ENCODE measurements at regions not wholly inside any gene's neighbourhood (a gene's known extent, or its start where the extent isn't known, plus 50 kb on each side); places are given as distances from the start of the nearest gene placed in this dataset.

GRCh38 chr10:22875581-22875980 lies 52.3 kb upstream of the ARMC3 start:
- no peaks in the 10 kb centered on the region for H3K9me3 ChIP-seq
- H3K4me2 ChIP-seq = no peak overlapping the region
- ChIA-PET CTCF (no interaction called here), POLR2A (no interaction called here)
- no peak for DNase-seq
- TF ChIP-seq EZH2phosphoT487 (IDR thresholded peaks at IDR 0.05; ENCODE audit: borderline replicate concordance, low read depth) (no peak), RFX5 (IDR thresholded peaks at IDR 0.05; ENCODE audit: low read length) (no peak), MEF2A (IDR thresholded peaks at IDR 0.05; ENCODE audit: borderline replicate concordance, low read depth) (no peak), TAF1 (IDR thresholded peaks at IDR 0.05; ENCODE audit: borderline replicate concordance, low read depth, low read length) (no peak), EP300 (IDR thresholded peaks at IDR 0.05; ENCODE audit: borderline replicate concordance in 1 of 2, low read depth in 1 of 2, low read length in 1 of 2) (no peak), SIN3A (IDR thresholded peaks at IDR 0.05; ENCODE audit: borderline replicate concordance, low read depth, low read length) (no peak), RAD21 (IDR thresholded peaks at IDR 0.05; ENCODE audit: low read length) (no peak), FOSL2 (IDR thresholded peaks at IDR 0.05; ENCODE audit: borderline replicate concordance, low read depth) (no peak), MAX (IDR thresholded peaks at IDR 0.05; ENCODE audit: low read depth) (no peak), ELF1 (IDR thresholded peaks at IDR 0.05) (no peak), GATA2 (CRISPR knock-in tag; IDR thresholded peaks at IDR 0.05) (no peak)
- TF ChIP-seq, protein P1, sequence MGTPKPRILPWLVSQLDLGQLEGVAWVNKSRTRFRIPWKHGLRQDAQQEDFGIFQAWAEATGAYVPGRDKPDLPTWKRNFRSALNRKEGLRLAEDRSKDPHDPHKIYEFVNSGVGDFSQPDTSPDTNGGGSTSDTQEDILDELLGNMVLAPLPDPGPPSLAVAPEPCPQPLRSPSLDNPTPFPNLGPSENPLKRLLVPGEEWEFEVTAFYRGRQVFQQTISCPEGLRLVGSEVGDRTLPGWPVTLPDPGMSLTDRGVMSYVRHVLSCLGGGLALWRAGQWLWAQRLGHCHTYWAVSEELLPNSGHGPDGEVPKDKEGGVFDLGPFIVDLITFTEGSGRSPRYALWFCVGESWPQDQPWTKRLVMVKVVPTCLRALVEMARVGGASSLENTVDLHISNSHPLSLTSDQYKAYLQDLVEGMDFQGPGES (IDR thresholded peaks at IDR 0.05; ENCODE audit: low read depth, low read length) = no peak
- H3K27ac ChIP-seq (ENCODE audit: low read depth in 2 of 2, low read length in 1 of 2) = no peak overlapping the region
- H3K79me2 ChIP-seq (ENCODE audit: insufficient read depth) = no peaks in the 10 kb centered on the region
- 59% methylated on average over 5 of the region's 5 CpGs for WGBS (ENCODE audit: low lambda C conversion rate)
- no peaks in the 10 kb centered on the region for H4K20me1 ChIP-seq (ENCODE audit: insufficient read depth)
- H3K9me2 ChIP-seq = no peaks in the 10 kb centered on the region
- no peak overlapping the region for H3K9ac ChIP-seq
- H3K4me3 ChIP-seq (ENCODE audit: low read depth in 2 of 2, low read length in 1 of 2) = no peak overlapping the region
- no peaks in the 10 kb centered on the region for H3K36me3 ChIP-seq (replicated peaks in 1 of 2; ENCODE audit: control insufficient read depth in 1 of 2, insufficient read depth in 2 of 2, low read length in 1 of 2)
- H3F3A ChIP-seq (replicated peaks; ENCODE audit: insufficient read depth) = no peaks in the 10 kb centered on the region
- no peak overlapping the region for H2AFZ ChIP-seq (ENCODE audit: low read depth)
- no peaks in the 10 kb centered on the region for H3K4me1 ChIP-seq (ENCODE audit: control insufficient read depth in 1 of 2, insufficient read depth in 2 of 2, low read depth in 1 of 2, low read length in 1 of 2)
- no peaks in the 10 kb centered on the region for H3K27me3 ChIP-seq (ENCODE audit: insufficient read depth)

GRCh38 chr10:22874189-22874854 lies 53.5 kb upstream of the ARMC3 start:
- TF ChIP-seq, protein P2, sequence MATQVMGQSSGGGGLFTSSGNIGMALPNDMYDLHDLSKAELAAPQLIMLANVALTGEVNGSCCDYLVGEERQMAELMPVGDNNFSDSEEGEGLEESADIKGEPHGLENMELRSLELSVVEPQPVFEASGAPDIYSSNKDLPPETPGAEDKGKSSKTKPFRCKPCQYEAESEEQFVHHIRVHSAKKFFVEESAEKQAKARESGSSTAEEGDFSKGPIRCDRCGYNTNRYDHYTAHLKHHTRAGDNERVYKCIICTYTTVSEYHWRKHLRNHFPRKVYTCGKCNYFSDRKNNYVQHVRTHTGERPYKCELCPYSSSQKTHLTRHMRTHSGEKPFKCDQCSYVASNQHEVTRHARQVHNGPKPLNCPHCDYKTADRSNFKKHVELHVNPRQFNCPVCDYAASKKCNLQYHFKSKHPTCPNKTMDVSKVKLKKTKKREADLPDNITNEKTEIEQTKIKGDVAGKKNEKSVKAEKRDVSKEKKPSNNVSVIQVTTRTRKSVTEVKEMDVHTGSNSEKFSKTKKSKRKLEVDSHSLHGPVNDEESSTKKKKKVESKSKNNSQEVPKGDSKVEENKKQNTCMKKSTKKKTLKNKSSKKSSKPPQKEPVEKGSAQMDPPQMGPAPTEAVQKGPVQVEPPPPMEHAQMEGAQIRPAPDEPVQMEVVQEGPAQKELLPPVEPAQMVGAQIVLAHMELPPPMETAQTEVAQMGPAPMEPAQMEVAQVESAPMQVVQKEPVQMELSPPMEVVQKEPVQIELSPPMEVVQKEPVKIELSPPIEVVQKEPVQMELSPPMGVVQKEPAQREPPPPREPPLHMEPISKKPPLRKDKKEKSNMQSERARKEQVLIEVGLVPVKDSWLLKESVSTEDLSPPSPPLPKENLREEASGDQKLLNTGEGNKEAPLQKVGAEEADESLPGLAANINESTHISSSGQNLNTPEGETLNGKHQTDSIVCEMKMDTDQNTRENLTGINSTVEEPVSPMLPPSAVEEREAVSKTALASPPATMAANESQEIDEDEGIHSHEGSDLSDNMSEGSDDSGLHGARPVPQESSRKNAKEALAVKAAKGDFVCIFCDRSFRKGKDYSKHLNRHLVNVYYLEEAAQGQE (IDR thresholded peaks at IDR 0.05; ENCODE audit: low read depth, low read length) = no peak
- TF ChIP-seq GATA2 (CRISPR knock-in tag; IDR thresholded peaks at IDR 0.05) (no peak), FOXJ3 (CRISPR knock-in tag; IDR thresholded peaks at IDR 0.05) (no peak), CHD2 (IDR thresholded peaks at IDR 0.05; ENCODE audit: low read length, partially characterized antibody) (no peak), EP300 (IDR thresholded peaks at IDR 0.05; ENCODE audit: borderline replicate concordance in 1 of 2, low read depth in 1 of 2, low read length in 1 of 2) (no peak), RCOR1 (IDR thresholded peaks at IDR 0.05; ENCODE audit: low read length) (no peak), JUND (IDR thresholded peaks at IDR 0.05) (no peak), SMC3 (IDR thresholded peaks at IDR 0.05; ENCODE audit: low read depth, low read length) (no peak), MXI1 (IDR thresholded peaks at IDR 0.05; ENCODE audit: low read depth, low read length) (no peak)
- no peaks in the 10 kb centered on the region for H4K20me1 ChIP-seq (ENCODE audit: insufficient read depth)
- H3K4me2 ChIP-seq = no peak overlapping the region
- H3K27ac ChIP-seq (ENCODE audit: low read depth in 2 of 2, low read length in 1 of 2) = no peak overlapping the region
- ChIA-PET POLR2A (no interaction called here), CTCF (no interaction called here)
- H2AFZ ChIP-seq (ENCODE audit: low read depth) = no peak overlapping the region
- H3K36me3 ChIP-seq (replicated peaks in 1 of 2; ENCODE audit: control insufficient read depth in 1 of 2, insufficient read depth in 2 of 2, low read length in 1 of 2) = no peaks in the 10 kb centered on the region
- no peak overlapping the region for H3K9ac ChIP-seq
- H3K4me1 ChIP-seq (ENCODE audit: control insufficient read depth in 1 of 2, insufficient read depth in 2 of 2, low read depth in 1 of 2, low read length in 1 of 2) = no peaks in the 10 kb centered on the region
- no peaks in the 10 kb centered on the region for H3K9me3 ChIP-seq
- WGBS (ENCODE audit: low lambda C conversion rate) = 45% methylated on average over 7 of the region's 7 CpGs
- no peaks in the 10 kb centered on the region for H3K9me2 ChIP-seq
- DNase-seq = no peak
- no peak overlapping the region for H3K4me3 ChIP-seq (ENCODE audit: low read depth in 2 of 2, low read length in 1 of 2)
- no peaks in the 10 kb centered on the region for H3K27me3 ChIP-seq (ENCODE audit: insufficient read depth)
- H3F3A ChIP-seq (replicated peaks; ENCODE audit: insufficient read depth) = no peaks in the 10 kb centered on the region
- no peaks in the 10 kb centered on the region for H3K79me2 ChIP-seq (ENCODE audit: insufficient read depth)

All from SK-N-SH (cell line).